ENCODE measurements at regions not wholly inside any gene's neighbourhood (a gene's known extent, or its start where the extent isn't known, plus 50 kb on each side); places are given as distances from the start of the nearest gene placed in this dataset.

DNA sequence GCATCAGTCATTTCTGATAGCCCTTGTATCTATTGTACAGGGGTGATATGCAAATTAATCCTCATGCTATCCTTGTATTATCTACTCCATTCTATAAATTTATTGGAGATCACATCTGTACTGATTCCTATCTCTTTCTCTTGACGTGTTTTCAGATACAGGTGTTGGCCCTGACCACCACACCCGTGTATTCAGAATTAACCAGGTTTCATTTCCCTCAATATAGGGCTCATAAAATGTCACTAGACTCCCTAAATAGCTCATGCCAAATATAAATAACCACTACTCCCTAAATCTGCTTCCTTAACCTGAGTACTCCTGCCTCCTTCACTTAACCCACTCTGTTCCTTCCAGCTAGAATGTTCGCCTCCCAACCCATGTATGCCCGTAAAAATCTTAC, 522.8 kb upstream of the KLF4 start:
- DNase-seq (ENCODE audit: low read depth, low spot score): no peak

DNA sequence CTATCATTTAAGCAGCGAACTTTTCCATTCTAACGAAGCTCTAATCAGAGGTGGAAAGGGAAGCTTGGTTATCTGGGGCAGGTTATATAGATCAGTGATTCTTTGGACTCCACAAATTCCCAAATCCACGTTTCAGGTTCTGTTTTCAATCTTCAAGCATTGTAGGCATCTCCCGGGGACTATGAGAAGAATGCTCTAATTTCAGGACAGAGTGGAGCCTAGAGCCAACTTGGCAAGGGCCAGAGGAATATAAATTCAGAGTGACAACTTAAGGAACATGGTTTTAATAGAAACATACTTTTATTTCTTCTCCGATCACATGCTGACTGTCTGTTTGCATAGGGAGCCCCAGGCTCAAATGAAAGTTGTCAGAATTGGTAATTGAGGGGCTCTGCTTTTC, 514.0 kb upstream of the KLF4 start:
- no peak for DNase-seq (ENCODE audit: low read depth, low spot score)

DNA sequence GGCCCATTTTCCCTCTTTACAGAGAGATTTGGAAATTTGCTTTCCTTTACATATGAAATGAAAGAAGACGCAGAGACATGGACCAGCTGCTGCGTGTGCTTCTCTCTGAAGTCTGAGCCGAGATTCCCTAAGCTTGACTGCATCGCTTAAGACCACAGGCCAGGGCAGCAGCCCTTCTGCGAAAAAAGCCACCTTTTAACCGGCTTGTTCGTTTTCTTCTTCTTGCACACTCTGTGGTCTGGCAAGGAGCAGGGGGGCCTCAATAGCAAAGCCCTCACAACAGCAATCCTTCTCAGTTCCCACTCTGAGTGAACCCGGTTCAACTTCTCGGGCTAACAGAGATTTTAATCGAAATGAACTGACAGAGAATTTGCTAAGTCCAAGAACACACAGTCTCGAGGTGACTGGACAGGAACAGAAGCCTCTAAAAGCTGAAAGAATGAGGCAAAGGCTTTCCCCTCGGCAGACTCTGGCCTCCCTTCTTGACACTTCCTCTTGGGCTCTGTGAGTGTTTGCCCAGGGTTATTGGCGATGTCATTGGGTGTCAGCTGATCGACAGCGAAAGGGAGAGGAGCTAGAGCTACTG, 512.9 kb upstream of the KLF4 start:
- DNase-seq (ENCODE audit: low read depth, low spot score): no peak

DNA sequence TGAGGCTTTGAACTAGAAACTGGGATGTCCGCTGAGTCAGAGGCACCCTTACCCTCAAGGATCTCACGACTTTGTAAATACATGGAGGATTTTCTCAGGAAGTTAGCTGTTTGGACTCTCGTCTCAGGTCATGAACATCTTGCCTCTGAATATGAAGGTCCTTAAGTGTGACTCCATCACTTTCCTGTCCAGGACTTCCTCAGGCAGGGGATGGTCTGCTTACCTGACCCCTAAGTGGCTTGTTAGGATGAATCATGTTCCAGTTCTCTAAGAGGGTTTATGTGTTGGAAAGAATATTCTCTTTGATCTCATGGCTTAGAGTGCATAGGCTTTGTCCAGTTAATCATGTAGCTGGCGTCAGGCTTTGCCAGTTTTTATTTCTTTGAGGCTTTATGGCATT, 511.7 kb upstream of the KLF4 start:
- no peak for DNase-seq (ENCODE audit: low read depth, low spot score)

DNA sequence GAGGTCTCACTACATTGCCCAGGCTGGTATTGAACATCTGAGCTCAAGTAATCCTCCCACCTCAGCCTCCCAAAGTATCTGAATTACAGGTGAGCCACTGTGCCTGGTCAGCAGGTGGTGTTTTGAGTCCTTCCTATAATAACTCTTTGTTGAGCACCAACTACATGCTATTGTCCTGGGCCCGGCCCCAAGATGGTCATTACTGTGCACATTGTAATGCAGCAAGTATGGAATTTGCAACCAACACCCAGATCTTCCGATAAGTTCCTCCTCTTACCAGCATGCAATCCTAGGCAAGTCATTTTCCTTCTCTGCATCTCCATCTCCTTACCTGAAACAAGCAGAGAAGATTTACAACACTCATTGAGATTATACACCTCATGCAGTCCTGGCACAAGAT, 510.3 kb upstream of the KLF4 start:
- DNase-seq (ENCODE audit: low read depth, low spot score): no peak

DNA sequence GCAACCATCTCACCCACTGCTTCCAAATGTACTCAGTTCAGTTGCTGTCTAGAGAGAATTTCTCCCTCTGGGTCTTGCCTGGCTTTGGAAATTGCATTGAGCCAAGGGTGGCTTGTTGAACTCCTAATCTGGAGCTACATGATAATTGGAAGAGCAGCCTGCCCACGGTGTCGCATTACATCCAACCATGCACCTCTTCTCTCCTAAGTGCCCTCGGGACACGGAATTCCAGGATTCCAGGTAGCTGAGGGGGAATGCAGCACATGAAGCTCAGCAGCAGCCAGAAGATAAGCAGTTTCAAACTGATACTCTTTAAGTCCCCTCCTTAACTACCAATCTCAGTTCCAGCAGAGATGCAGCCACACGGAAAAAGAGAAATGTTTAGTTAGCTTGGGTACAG, 509.4 kb upstream of the KLF4 start:
- peak; percentile 94 for DNase-seq (ENCODE audit: low read depth, low spot score)

DNA sequence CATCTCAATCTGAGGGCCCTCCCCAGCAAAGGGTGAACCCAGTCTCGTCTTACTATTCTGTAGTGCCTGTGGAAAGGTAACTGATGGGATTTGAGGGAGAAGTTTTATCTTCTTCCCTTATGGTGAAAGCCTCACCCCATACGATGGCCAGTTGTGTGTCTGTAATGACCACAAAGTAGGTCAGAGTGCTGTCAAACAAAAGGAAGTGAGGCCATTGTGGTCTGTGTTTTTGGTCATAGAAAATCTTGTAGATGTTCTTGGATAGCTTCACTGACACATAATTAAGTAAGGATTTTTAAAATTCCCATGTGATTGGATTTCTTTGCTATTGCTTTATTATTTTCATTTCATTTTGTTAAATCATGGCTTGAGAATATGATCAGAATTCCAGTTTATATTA, 505.1 kb upstream of the KLF4 start:
- DNase-seq (ENCODE audit: low read depth, low spot score): no peak

DNA sequence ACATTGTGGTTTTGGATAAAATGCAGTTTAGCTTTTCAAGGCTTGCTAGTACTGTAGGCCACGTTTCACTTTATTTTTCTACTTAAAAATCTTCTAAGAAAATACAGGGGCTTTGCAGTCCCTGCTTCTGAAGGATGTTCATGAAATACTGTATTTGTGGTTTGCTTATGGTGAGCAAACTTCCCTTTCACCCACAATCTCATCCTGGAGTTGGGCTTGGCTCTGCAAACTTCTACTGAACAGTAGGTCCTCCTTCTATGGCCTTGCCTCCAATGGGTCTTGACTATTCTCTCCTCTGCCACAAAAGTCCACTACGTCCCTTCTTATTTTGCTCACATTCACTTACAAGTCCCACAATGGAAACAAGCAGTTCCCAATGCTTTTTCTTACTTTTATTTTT, 502.7 kb upstream of the KLF4 start:
- no peak for DNase-seq (ENCODE audit: low read depth, low spot score)

DNA sequence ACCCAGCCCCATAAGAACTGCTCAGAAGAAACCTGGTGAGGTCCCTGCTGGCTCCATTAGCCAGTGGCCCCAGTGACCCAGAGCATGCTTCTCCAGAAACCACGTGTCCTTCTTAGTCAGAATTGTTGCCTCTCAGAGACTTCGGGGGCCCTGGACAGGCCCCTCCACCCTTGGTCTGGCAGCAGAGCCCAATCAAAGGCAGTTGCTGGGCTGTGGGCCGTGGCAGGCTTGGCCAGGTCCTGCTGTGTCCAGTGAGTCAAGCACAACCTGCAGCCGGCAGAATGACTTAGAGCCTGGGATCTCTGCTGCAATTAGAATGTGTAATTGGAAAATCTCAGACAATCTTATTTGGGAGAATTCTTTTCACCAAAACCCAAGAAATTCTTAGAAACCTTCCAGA, 502.0 kb upstream of the KLF4 start:
- no peak for DNase-seq (ENCODE audit: low read depth, low spot score)

DNA sequence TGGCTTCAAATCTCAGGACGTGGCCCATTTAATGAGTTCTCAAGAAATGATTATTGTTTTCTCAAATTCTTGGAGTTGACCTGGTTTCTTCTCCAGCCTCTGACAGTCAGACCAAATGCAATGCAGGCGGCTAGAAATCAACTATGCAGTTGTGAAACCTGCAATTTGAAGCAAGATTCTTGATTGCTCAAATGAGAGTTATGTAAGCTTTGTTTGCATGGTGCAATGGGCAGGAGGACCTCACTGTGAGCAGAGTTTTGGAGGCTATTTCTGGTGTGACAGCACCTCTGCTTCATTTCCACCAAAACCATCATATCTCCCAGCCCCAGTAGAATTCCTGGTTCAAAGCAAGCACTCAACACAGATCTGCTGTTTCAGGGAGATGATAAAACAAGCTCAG, 500.0 kb upstream of the KLF4 start:
- no peak for DNase-seq (ENCODE audit: low read depth, low spot score)

DNA sequence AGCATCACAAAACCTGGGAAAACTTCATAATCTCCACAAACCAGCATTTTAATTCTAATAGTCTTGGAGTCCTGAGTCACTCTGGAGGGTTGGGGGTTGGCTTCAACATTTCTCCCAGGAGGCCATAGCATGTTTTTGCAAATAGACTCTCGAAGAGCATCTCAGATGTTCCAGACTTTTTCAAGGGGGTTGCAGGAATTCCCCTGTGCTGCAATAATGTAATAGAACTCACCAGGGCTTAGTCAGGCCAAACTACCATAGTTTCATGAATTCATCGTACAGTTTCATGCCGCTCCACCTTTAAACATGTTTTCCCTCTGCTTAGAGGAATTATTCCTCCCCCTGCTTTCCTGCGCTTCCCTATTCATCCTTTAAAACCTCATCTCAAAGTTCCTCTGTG, 499.5 kb upstream of the KLF4 start:
- no peak for DNase-seq (ENCODE audit: low read depth, low spot score)

DNA sequence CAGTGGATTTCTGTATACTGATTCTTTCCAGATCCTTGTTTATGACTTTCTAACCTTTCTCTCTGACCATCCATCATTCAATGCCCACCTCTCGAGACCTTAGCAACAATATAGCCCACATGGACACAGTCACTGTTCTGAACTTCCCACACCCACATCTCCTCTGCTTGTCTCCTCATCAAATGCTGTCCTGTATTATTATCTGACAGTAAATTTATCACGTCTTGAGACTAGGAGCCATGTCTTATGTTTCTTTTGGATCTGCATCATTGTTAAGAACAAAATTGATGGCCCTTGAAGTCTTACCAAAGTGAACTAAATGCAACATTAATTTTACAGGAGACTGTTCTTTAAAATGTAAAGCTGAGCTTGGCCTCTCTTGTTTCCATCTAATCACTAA, 495.4 kb upstream of the KLF4 start:
- DNase-seq (ENCODE audit: low read depth, low spot score): no peak

DNA sequence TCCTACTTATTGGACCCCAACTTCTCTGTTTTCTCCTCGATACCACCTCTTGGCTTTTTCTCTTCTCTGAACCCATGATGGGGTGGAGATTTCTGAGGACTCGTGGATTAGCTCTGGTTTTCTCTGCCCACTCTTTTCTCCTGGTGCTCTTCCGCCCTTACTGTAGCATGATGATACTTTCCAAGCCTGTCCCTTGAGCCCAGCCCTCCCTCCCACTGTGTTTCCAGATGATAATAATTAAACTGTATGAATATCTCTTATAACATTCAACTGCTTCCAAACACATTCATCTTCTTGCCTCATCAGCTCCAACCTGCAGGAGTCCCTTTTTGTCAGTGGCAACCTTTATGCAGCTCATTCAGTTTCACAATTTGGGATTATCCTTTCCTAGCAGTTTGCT, 494.2 kb upstream of the KLF4 start:
- DNase-seq (ENCODE audit: low read depth, low spot score): no peak

DNA sequence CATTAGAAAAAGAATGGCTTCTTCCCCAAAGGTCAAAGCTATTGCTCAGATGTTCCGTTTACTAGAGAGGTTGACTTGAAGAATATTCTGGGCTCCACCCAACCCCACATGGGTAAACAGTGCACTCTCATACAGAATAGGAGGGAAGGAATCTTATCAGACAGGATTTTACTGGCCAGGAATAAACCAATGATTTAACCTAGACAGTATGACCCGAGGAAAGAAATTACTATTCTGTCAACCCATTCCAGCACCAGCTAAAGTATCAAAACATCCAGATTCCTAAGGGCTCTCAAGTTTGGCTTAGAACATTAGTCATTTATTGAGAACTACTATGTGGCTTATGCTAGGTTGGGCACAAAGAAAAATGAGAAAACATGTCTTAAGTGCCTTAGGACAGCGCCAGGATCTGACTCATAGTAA, 493.6 kb upstream of the KLF4 start:
- DNase-seq (ENCODE audit: low read depth, low spot score): no peak

DNA sequence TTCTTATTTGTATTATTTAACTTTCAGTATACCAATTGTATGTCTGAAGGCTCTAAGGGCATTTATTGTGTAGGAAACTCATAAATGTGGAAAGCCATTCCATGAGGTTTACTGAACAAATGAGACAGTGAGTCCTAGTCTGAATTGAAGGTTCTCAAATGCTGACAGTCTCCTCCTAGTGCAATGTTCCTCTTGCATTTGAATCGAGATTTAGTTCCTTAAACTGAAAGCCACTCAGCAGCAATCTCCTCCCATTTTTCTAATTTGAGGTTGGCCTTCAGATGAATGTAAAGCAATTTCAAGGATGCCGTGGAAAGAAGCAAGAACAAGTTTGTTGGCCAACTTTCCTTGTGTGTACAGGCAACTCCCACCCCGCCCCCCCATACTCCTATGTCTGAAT, 493.2 kb upstream of the KLF4 start:
- DNase-seq (ENCODE audit: low read depth, low spot score): no peak

DNA sequence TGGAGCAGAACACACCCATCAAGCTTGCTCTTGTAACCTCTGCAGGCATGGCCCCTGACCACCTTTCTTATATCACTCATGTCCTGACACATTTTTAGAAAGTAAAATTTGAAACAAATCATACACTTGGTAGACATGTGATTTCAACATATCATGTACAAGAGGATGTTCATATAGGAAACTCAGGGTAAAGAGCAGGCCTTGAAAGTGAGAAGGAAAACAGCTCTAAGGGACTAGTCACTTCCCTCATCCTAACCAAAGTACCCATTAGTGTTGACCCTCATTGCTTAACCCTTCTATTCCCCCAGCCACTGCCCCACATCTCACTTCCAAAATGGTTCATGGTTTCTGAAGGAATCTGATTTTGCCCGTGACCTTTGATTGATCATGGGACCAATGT, 492.4 kb upstream of the KLF4 start:
- no peak for DNase-seq (ENCODE audit: low read depth, low spot score)

DNA sequence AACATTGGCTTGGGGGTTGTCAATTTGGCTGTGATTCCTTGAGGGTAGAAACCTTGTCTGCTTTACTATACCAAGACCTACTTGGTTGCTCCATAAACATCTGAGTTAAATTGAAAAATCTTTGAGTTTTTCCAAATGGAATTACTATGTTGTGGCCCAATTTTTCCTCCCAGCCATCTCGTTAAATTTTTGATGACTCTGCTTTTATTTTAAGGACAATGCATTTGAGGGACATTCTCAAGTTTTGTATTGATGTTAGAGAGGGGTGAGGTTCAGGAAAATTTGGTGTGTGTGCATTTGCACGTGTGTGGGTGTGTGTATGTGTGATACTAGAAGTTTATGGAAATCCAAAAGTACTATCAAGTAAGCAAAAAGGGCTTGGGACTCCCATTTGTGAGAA, 491.4 kb upstream of the KLF4 start:
- DNase-seq (ENCODE audit: low read depth, low spot score): no peak

DNA sequence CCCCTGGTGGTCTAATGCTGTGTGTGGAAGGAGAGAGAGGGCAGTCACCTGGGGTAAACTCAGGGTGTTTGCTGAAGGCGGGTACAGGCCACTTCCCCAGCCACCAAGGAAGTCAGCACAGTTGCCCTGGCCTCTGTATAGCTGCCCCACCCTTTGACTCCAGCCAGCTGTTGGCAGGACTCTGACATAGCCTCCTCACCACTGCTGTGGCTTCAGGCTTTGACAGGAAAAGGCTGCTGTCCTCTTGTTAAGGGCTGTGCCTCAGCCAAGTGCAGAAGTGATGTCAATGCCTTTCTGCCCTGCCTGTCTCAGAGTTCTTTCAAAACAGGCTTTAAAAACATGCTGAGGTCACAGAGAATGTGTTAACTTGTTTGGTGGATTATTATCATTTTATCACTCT, 487.2 kb upstream of the KLF4 start:
- no peak for DNase-seq (ENCODE audit: low read depth, low spot score)

DNA sequence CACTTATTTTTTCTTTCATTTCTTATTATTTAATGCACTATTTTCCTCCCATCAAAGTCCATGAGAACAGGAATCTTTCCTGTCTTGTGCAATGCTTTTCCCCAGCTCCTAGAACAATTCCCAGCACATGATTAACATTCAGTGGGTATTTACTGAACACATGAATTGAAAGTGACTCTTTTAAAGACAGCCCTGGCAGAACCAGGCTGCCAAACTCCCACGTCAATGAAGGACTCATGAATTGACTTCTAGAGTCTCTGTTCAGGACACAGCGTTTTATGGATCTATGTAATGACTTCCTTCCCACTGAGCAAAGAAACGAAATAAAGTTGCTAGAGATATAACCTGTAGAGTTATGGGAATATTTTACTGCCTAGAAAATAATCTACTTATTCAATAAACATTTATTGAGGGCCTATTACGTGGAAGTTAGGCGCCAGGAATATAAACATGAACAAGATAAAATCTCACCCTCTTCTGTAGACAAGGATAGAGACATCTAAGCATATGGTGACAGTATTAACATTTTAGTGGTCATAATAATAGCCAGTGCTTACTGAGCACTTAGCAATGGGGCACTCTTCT, 485.9 kb upstream of the KLF4 start:
- DNase-seq (ENCODE audit: low read depth, low spot score): no peak

DNA sequence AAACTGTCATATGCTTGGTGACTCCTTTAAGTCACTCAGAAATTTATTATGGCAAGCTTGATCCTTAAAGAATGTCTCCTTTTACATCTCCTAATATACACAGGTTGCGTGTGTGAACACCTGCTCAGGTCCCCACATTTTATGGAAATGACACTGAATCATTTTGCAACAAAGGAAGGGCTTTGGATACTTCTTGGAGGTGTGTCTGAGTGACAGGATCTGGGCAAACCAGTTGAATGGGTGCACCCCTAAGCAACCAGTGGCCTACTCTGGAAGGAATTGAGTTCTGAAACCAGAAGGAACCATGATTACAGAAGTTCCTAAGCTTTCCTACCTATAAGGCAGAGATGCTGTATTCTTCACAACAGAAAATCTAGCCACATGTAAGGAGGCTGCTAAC, 483.9 kb upstream of the KLF4 start:
- no peak for DNase-seq (ENCODE audit: low read depth, low spot score)

DNA sequence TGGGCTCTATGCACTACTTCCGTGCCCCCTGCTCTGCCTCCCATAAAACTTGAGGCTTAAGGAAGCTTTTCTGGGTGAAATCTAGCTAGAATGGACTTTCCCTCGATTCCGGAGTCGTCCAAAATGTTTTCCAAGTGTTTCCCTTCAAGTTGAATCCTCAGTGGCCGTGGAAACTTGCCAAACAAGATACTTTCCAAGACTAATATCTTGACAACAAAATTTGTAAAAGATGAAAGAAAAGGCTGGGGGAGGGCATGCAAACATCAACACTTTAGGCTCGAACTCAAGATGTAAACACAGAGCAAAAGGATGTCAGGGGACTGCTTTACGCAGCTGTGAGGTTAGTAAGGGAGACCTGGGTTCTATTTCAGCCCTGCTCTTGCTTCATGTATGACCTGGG, 482.8 kb upstream of the KLF4 start:
- no peak for DNase-seq (ENCODE audit: low read depth, low spot score)

DNA sequence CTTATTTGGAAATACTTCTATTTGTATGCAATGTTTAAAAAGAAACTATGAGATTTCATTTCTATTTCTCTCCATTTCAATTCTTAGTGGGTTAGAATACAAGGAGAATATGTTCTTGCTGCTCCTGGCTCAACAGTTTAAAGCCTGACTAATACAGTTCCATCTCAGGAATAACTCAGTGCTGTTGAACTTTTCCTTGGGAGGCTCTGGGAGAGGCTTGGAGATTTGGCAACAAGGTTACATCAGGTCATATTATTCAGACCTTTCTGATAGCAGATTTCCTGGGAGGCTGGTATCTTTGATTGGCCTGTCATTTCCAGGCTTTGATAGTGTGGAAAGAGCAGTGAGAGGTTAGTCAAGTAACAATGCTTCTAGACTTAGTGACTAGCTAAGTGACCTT, 481.7 kb upstream of the KLF4 start:
- DNase-seq (ENCODE audit: low read depth, low spot score): no peak

DNA sequence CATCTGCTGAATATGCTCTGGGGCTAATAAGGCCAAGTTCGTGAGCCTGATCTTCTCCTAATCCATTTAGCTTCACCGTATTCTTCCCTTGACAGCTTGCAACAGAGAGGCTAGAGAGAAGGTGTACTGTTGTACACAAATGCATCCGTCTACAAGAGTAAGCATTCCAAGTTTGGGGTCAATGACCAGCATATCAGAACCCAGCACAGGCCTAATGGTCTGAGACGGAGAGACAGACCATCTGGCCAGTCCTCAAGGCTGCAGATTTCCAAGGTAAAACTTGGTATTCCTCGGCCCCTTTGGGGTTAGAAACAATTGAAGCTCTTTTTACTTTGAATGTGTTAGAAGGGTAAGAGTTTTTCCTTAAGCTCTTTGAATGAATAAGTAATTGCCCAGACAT, 481.2 kb upstream of the KLF4 start:
- no peak for DNase-seq (ENCODE audit: low read depth, low spot score)

DNA sequence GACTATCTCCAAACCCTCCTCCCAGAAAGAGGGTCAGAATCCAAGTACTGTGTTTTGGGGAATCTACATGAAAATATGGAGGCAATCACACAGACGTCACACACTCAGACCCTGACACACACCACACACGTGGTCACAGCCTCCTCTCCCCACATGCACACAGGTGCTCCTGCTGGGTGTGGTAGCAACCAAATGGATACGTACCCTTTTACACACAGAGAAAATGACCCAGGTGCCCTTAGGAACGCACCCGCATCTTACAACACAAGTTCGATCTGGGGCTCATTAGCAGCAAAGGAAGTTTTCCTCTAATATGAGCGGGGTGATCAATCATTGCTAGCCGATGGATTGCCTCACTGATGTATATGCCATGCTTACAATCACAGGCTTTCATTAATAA, 480.2 kb upstream of the KLF4 start:
- no peak for DNase-seq (ENCODE audit: low read depth, low spot score)
